Neural progenitor cell (in vitro differentiated cells): ENCODE measurements at regions not wholly inside any gene's neighbourhood (a gene's known extent, or its start where the extent isn't known, plus 50 kb on each side); places are given as distances from the start of the nearest gene placed in this dataset.

Experiments
- DNase-seq: peaks from one replicate; pipeline ENCODE4 v3.0.0-alpha.2; 2016; ENCODE audit warnings: low spot score
- H2AFZ ChIP-seq: fragments of 200-600 bp; sonication (generic); replicated peaks from 2 replicates; pipeline ENCODE4 v1.6.1; 2016; ENCODE audit warnings: antibody characterized with exemption
- H3F3A ChIP-seq: fragments of 200-600 bp; sonication (generic); 2 replicates; pipeline ENCODE4 v1.6.1; 2016; ENCODE audit warnings: antibody characterized with exemption, low read depth
- H3K27ac ChIP-seq: fragments of 200-600 bp; sonication (generic); 2 replicates; pipeline ENCODE4 v1.5.1; 2016; ENCODE audit warnings: mild to moderate bottlenecking
- H3K27me3 ChIP-seq: fragments of 200-600 bp; sonication (generic); 2 replicates; pipeline ENCODE4 v1.6.1; 2016; ENCODE audit warnings: mild to moderate bottlenecking, moderate library complexity
- H3K36me3 ChIP-seq: fragments of 200-600 bp; sonication (generic); 2 replicates; pipeline ENCODE4 v1.5.1; 2016
- H3K4me1 ChIP-seq: fragments of 200-600 bp; sonication (generic); 2 replicates; pipeline ENCODE4 v1.6.1; 2016; ENCODE audit warnings: mixed run types
- H3K4me2 ChIP-seq: fragments of 200-600 bp; sonication (generic); 2 replicates; pipeline ENCODE4 v1.6.1; 2016
- H3K4me3 ChIP-seq: fragments of 200-600 bp; sonication (generic); 2 replicates; pipeline ENCODE4 v1.5.1; 2016
- H3K79me2 ChIP-seq: fragments of 200-600 bp; sonication (generic); 2 replicates; pipeline ENCODE4 v1.6.1; 2016; ENCODE audit warnings: low read depth
- H3K9ac ChIP-seq: fragments of 200-600 bp; sonication (generic); 2 replicates; pipeline ENCODE4 v1.6.1; 2016
- H3K9me3 ChIP-seq: fragments of 200-600 bp; sonication (generic); 2 replicates; pipeline ENCODE4 v1.5.1; 2016; ENCODE audit warnings: low read depth
- H4K20me1 ChIP-seq: fragments of 200-600 bp; sonication (generic); 2 replicates; pipeline ENCODE4 v1.6.1; 2016; ENCODE audit warnings: low read depth
- H3K27ac Mint-ChIP-seq: 3 replicates; pipeline ENCODE4 v1.8.0; 2021; ENCODE audit warnings: mixed read lengths
- H3K27me3 Mint-ChIP-seq: 2 replicates; pipeline ENCODE4 v1.8.0; 2022; ENCODE audit warnings: low read depth, mild to moderate bottlenecking, inconsistent platforms, moderate library complexity, mixed read lengths; ENCODE audit not compliant: insufficient read depth
- H3K36me3 Mint-ChIP-seq: 3 replicates; pipeline ENCODE4 v1.8.0; 2021; ENCODE audit warnings: mixed read lengths
- H3K4me1 Mint-ChIP-seq: 3 replicates; pipeline ENCODE4 v1.8.0; 2021; ENCODE audit warnings: mixed read lengths
- H3K4me3 Mint-ChIP-seq: 3 replicates; pipeline ENCODE4 v1.8.0; 2021; ENCODE audit warnings: mild to moderate bottlenecking, moderate library complexity, mixed read lengths
- H3K9me3 Mint-ChIP-seq: 3 replicates; pipeline ENCODE4 v1.8.0; 2020; ENCODE audit warnings: mixed read lengths
- CTCF ChIP-seq: fragments of 200-600 bp; sonication (generic); IDR thresholded peaks from 2 replicates; pipeline ENCODE4 v1.5.1; 2017; ENCODE audit warnings: antibody characterized with exemption, mild to moderate bottlenecking
- EZH2 ChIP-seq: fragments of 200-600 bp; sonication (generic); IDR thresholded peaks from 2 replicates; pipeline ENCODE4 v1.6.1; 2017; ENCODE audit warnings: antibody characterized with exemption, mild to moderate bottlenecking, moderate library complexity
- EZH2phosphoT487 ChIP-seq: fragments of 200-600 bp; sonication (generic); IDR thresholded peaks from 2 replicates; pipeline ENCODE4 v1.6.1; 2017; ENCODE audit warnings: antibody characterized with exemption

- H3K36me3 Mint-ChIP-seq = no peaks in the 10 kb centered on the region
- no peak for TF ChIP-seq EZH2phosphoT487
- peaks cover 3% of the 10 kb centered on the region for H3K27me3 Mint-ChIP-seq
Measured at GRCh38 chr5:123808461-123809380, 296.7 kb downstream of the CSNK1G3 start.

GRCh38 chr5:123807177-123807945 is 295.4 kb downstream of the CSNK1G3 start:
- TF ChIP-seq EZH2 (no peak), EZH2phosphoT487 (no peak), CTCF (no peak)
- H3K4me2 ChIP-seq = peak overlapping the region; percentile 45
- H3K4me3 ChIP-seq = no peak overlapping the region
- H3K27me3 Mint-ChIP-seq = peaks cover 3% of the 10 kb centered on the region
- no peaks in the 10 kb centered on the region for H3K36me3 Mint-ChIP-seq
- peak overlapping the region; percentile 53 for H2AFZ ChIP-seq
- peak overlapping the region; percentile 87 for H3K27ac Mint-ChIP-seq
- DNase-seq = peak; percentile 56
- no peaks in the 10 kb centered on the region for H3K79me2 ChIP-seq
- no peak overlapping the region for H3K27ac ChIP-seq
- H3F3A ChIP-seq = no peaks in the 10 kb centered on the region
- no peak overlapping the region for H3K4me3 Mint-ChIP-seq
- H3K4me1 Mint-ChIP-seq = peaks cover 73% of the 10 kb centered on the region
- H3K27me3 ChIP-seq = no peaks in the 10 kb centered on the region
- no peaks in the 10 kb centered on the region for H3K9me3 ChIP-seq
- H3K4me1 ChIP-seq = peaks cover 62% of the 10 kb centered on the region
- H3K9ac ChIP-seq = no peak overlapping the region
- no peaks in the 10 kb centered on the region for H3K36me3 ChIP-seq
- H4K20me1 ChIP-seq = no peaks in the 10 kb centered on the region
- peaks cover 3% of the 10 kb centered on the region for H3K9me3 Mint-ChIP-seq

More at GRCh38 chr5:123808461-123809380, 296.7 kb downstream of the CSNK1G3 start:
- H3K4me2 ChIP-seq = no peak overlapping the region
- no peak for DNase-seq
- no peaks in the 10 kb centered on the region for H3F3A ChIP-seq
- H3K27ac ChIP-seq = no peak overlapping the region
- Mint-ChIP-seq H3K27ac (peak overlapping the region; percentile 78), H3K4me3 (no peak overlapping the region), H3K9me3 (peaks cover under 1% of the 10 kb centered on the region), H3K4me1 (peaks cover 71% of the 10 kb centered on the region)
- H3K9me3 ChIP-seq = no peaks in the 10 kb centered on the region
- H3K4me3 ChIP-seq = no peak overlapping the region
- peak overlapping the region; percentile 39 for H2AFZ ChIP-seq
- H3K79me2 ChIP-seq = no peaks in the 10 kb centered on the region
- peaks cover 56% of the 10 kb centered on the region for H3K4me1 ChIP-seq
- H4K20me1 ChIP-seq = no peaks in the 10 kb centered on the region
- no peak overlapping the region for H3K9ac ChIP-seq
- no peaks in the 10 kb centered on the region for H3K27me3 ChIP-seq
- H3K36me3 ChIP-seq = no peaks in the 10 kb centered on the region

GRCh38 chr5:123806644-123807043 is 294.7 kb downstream of the CSNK1G3 start:
- no peak overlapping the region for H3K4me3 Mint-ChIP-seq
- no peak overlapping the region for H3K27ac ChIP-seq
- H3K4me3 ChIP-seq = no peak overlapping the region
- H3K4me1 Mint-ChIP-seq = peaks cover 74% of the 10 kb centered on the region
- DNase-seq = no peak
- H3K27me3 Mint-ChIP-seq = peaks cover 3% of the 10 kb centered on the region
- peaks cover 3% of the 10 kb centered on the region for H3K9me3 Mint-ChIP-seq
- H3K9ac ChIP-seq = no peak overlapping the region
- H3K36me3 Mint-ChIP-seq = no peaks in the 10 kb centered on the region
- peak overlapping the region; percentile 45 for H3K4me2 ChIP-seq
- H3K4me1 ChIP-seq = peaks cover 63% of the 10 kb centered on the region
- TF ChIP-seq EZH2phosphoT487 (no peak), CTCF (no peak), EZH2 (no peak)
- no peaks in the 10 kb centered on the region for H3K9me3 ChIP-seq
- no peaks in the 10 kb centered on the region for H3K27me3 ChIP-seq
- H3K36me3 ChIP-seq = no peaks in the 10 kb centered on the region
- H3F3A ChIP-seq = no peaks in the 10 kb centered on the region
- no peaks in the 10 kb centered on the region for H4K20me1 ChIP-seq
- peak overlapping the region; percentile 87 for H3K27ac Mint-ChIP-seq
- H3K79me2 ChIP-seq = no peaks in the 10 kb centered on the region
- H2AFZ ChIP-seq = no peak overlapping the region
